Upper lobe of right lung (tissue), 1 donor: ENCODE measurements at regions not wholly inside any gene's neighbourhood (a gene's known extent, or its start where the extent isn't known, plus 50 kb on each side); places are given as distances from the start of the nearest gene placed in this dataset.

Experiments
- ATAC-seq: fragments of 200-7000 bp; cut with Tn5 transposase; one replicate; pipeline ENCODE4 v1.9.1; 2020; ENCODE audit warnings: mild to moderate bottlenecking, moderate library complexity
- DNase-seq: peaks from one replicate; pipeline ENCODE4 v3.0.0-alpha.2; 2020
- H3K27ac ChIP-seq: fragments of 200-600 bp; one replicate; pipeline ENCODE4 v1.8.0; 2022
- H3K27me3 ChIP-seq: fragments of 200-600 bp; one replicate; pipeline ENCODE4 v1.8.0; 2022; ENCODE audit warnings: mild to moderate bottlenecking
- H3K36me3 ChIP-seq: fragments of 200-600 bp; one replicate; pipeline ENCODE4 v1.8.0; 2022
- H3K4me1 ChIP-seq: fragments of 200-600 bp; one replicate; pipeline ENCODE4 v1.8.0; 2022
- H3K4me3 ChIP-seq: fragments of 200-600 bp; one replicate; pipeline ENCODE4 v1.8.0; 2022; ENCODE audit warnings: mild to moderate bottlenecking
- H3K9me3 ChIP-seq: fragments of 200-600 bp; one replicate; pipeline ENCODE4 v1.8.0; 2022
- CTCF ChIP-seq: fragments of 200-600 bp; IDR thresholded peaks from one replicate; pipeline ENCODE4 v1.8.0; 2022; ENCODE audit warnings: antibody characterized with exemption
- intact Hi-C: fragments of 100-400 bp; cut with DNase I; formaldehyde crosslinking; loops from one replicate; pipeline ENCODE4 v1.11.0; 2022
- donor health status: DM: no; HTN: yes; CAD: no; lungs with severe emphysema.

- no peaks in the 10 kb centered on the region for H3K27me3 ChIP-seq
- no peaks in the 10 kb centered on the region for H3K36me3 ChIP-seq
- H3K4me3 ChIP-seq = no peak overlapping the region
- no peaks in the 10 kb centered on the region for H3K4me1 ChIP-seq
- intact Hi-C loops = no loop called here
- no peak for ATAC-seq
- DNase-seq = no peak
- H3K27ac ChIP-seq = no peak overlapping the region
- no peak for TF ChIP-seq CTCF
- no peaks in the 10 kb centered on the region for H3K9me3 ChIP-seq
These were observed 322.1 kb upstream of the SLC30A5 start for GRCh38 chr5:68771732-68772131.

- Histone ChIP-seq H3K4me3 (no peak overlapping the region), H3K27ac (no peak overlapping the region), H3K36me3 (no peaks in the 10 kb centered on the region), H3K4me1 (no peaks in the 10 kb centered on the region), H3K9me3 (no peaks in the 10 kb centered on the region), H3K27me3 (no peaks in the 10 kb centered on the region)
- TF ChIP-seq CTCF = no peak
- intact Hi-C loops = no loop called here
- no peak for ATAC-seq
- DNase-seq = no peak
These were observed 317.4 kb upstream of the SLC30A5 start for GRCh38 chr5:68776381-68776780.

- no peaks in the 10 kb centered on the region for H3K27me3 ChIP-seq
- intact Hi-C loops = no loop called here
- ATAC-seq (no peak), DNase-seq (no peak)
- H3K9me3 ChIP-seq = no peaks in the 10 kb centered on the region
- no peak for TF ChIP-seq CTCF
- no peaks in the 10 kb centered on the region for H3K4me1 ChIP-seq
- no peaks in the 10 kb centered on the region for H3K36me3 ChIP-seq
- no peak overlapping the region for H3K4me3 ChIP-seq
- no peak overlapping the region for H3K27ac ChIP-seq
These were observed 316.7 kb upstream of the SLC30A5 start for GRCh38 chr5:68777135-68777534.

- H3K9me3 ChIP-seq = no peaks in the 10 kb centered on the region
- no peaks in the 10 kb centered on the region for H3K4me1 ChIP-seq
- no peak for ATAC-seq
- TF ChIP-seq CTCF = no peak
- intact Hi-C loops = no loop called here
- H3K4me3 ChIP-seq = no peak overlapping the region
- H3K36me3 ChIP-seq = no peaks in the 10 kb centered on the region
- DNase-seq = no peak
- H3K27ac ChIP-seq = no peak overlapping the region
- no peaks in the 10 kb centered on the region for H3K27me3 ChIP-seq
These were observed 315.3 kb upstream of the SLC30A5 start for GRCh38 chr5:68778484-68778883.

GRCh38 chr5:68780299-68780955 is 313.4 kb upstream of the SLC30A5 start:
- Histone ChIP-seq H3K27ac (no peak overlapping the region), H3K4me3 (no peak overlapping the region), H3K4me1 (no peaks in the 10 kb centered on the region), H3K9me3 (no peaks in the 10 kb centered on the region), H3K27me3 (no peaks in the 10 kb centered on the region), H3K36me3 (no peaks in the 10 kb centered on the region)
- intact Hi-C loops = no loop called here
- DNase-seq = no peak
- no peak for TF ChIP-seq CTCF
- no peak for ATAC-seq

GRCh38 chr5:68793074-68793473 is 300.7 kb upstream of the SLC30A5 start:
- no peaks in the 10 kb centered on the region for H3K9me3 ChIP-seq
- H3K27me3 ChIP-seq = no peaks in the 10 kb centered on the region
- no peak overlapping the region for H3K4me3 ChIP-seq
- TF ChIP-seq CTCF = no peak
- H3K27ac ChIP-seq = no peak overlapping the region
- no peaks in the 10 kb centered on the region for H3K4me1 ChIP-seq
- DNase-seq = no peak
- ATAC-seq = no peak
- intact Hi-C loops = no loop called here
- H3K36me3 ChIP-seq = no peaks in the 10 kb centered on the region
